ENCODE measurements at regions not wholly inside any gene's neighbourhood (a gene's known extent, or its start where the extent isn't known, plus 50 kb on each side); places are given as distances from the start of the nearest gene placed in this dataset.
"Not testable (repeated sequence)": the region's sequence is repeated elsewhere in the genome, so short reads cannot be mapped to it uniquely, and the experiment has no call there.

GRCh38 chr15:81921163-81921562, 124.7 kb downstream of the MEX3B start:
- Histone ChIP-seq H3K36me3 (ENCODE audit: control insufficient read depth in 2 of 2, extremely low read depth in 1 of 2, insufficient read depth in 2 of 2, low read length in 2 of 2) (no peaks in the 10 kb centered on the region), H3K27me3 (ENCODE audit: control insufficient read depth in 2 of 2, insufficient read depth in 2 of 2, low read length in 2 of 2) (no peaks in the 10 kb centered on the region), H3K9me1 (replicated peaks; ENCODE audit: control insufficient read depth, extremely low read depth, insufficient read depth, low read length) (no peaks in the 10 kb centered on the region), H2AFZ (ENCODE audit: low read depth, low read length) (no peak overlapping the region), H3K27ac (ENCODE audit: insufficient read depth, low read depth, low read length) (no peak overlapping the region), H3K4me3 (replicated peaks in 1 of 3; ENCODE audit: insufficient read depth in 1 of 3, low read depth in 1 of 3, low read length in 3 of 3) (no peak overlapping the region), H3K4me1 (ENCODE audit: control insufficient read depth, extremely low read depth, insufficient read depth, low read length) (no peaks in the 10 kb centered on the region), H3K4me2 (ENCODE audit: insufficient read depth, low read length) (no peak overlapping the region), H3K9me3 (replicated peaks; ENCODE audit: control insufficient read depth, insufficient read depth, low read length) (no peaks in the 10 kb centered on the region), H3K79me2 (ENCODE audit: control insufficient read depth, insufficient read depth, low read length) (no peaks in the 10 kb centered on the region), H4K20me1 (replicated peaks; ENCODE audit: control insufficient read depth, extremely low read depth, insufficient read depth, low read length) (no peaks in the 10 kb centered on the region), H3K9ac (replicated peaks; ENCODE audit: extremely low read depth, insufficient read depth, low read length) (no peak overlapping the region)
- POLR2A ChIA-PET: no interaction called here
- no TSS peak for BruUV-seq (replicated peaks)
- intact Hi-C loops (cut with micrococcal nuclease) (no loop called here), dilution Hi-C loops (cut with MboI; ENCODE audit: extremely low pct_ligation_motif_present, low sequenced_read_pairs) (no loop called here)
- DNase-seq (ENCODE audit: low read depth, low spot score): no peak
- no peak for FAIRE-seq
- CTCF ChIA-PET: no interaction called here
- TF ChIP-seq POLR2A (IDR thresholded peaks at IDR 0.05; ENCODE audit: low read depth, low read length) (no peak), MYC (IDR thresholded peaks at IDR 0.05; ENCODE audit: low read depth, low read length) (no peak), POLR2AphosphoS5 (IDR thresholded peaks at IDR 0.05; ENCODE audit: insufficient read depth, low read depth, low read length) (no peak), GATA2 (IDR thresholded peaks at IDR 0.05; ENCODE audit: insufficient read depth, insufficient read length, low read depth, low read length) (no peak), EZH2 (IDR thresholded peaks at IDR 0.05; ENCODE audit: borderline replicate concordance, low read depth, low read length, severe bottlenecking) (no peak), FOS (IDR thresholded peaks at IDR 0.05; ENCODE audit: borderline replicate concordance, insufficient read depth, low read length) (no peak), CTCF (IDR thresholded peaks at IDR 0.05; ENCODE audit: extremely low read depth in 1 of 2, insufficient read depth in 1 of 2, low read depth in 1 of 2, low read length in 2 of 2) (no peak), JUN (IDR thresholded peaks at IDR 0.05; ENCODE audit: borderline replicate concordance, insufficient read depth, insufficient read length, low read depth) (no peak), MAX (IDR thresholded peaks at IDR 0.05; ENCODE audit: insufficient read depth, insufficient read length) (no peak)

DNA sequence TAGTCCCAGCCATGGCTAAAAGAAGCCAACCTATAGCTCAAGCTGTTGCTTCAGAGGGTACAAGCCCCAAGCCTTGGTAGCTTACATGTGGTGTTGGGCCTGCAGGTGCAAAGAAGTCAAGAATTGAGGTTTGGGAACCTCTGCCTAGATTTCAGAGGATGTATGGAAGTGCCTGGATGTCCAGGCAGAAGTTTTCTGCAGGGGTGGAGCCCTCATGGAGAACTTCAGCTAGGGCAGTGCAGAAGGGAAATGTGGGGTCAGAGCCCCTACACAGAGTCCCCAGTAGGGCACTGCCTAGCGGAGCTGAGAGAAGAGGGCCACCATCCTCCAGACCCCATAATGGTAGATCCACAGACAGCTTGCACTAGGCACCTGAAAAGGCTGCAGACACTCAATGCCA, 127.1 kb downstream of the MEX3B start:
- BruUV-seq (replicated peaks); H3K36me3 ChIP-seq (ENCODE audit: control insufficient read depth in 2 of 2, extremely low read depth in 1 of 2, insufficient read depth in 2 of 2, low read length in 2 of 2); CTCF ChIA-PET; FAIRE-seq; H3K4me3 ChIP-seq (replicated peaks in 1 of 3; ENCODE audit: insufficient read depth in 1 of 3, low read depth in 1 of 3, low read length in 3 of 3); H3K27me3 ChIP-seq (ENCODE audit: control insufficient read depth in 2 of 2, insufficient read depth in 2 of 2, low read length in 2 of 2); H3K9me3 ChIP-seq (replicated peaks; ENCODE audit: control insufficient read depth, insufficient read depth, low read length); POLR2A ChIA-PET; H3K4me2 ChIP-seq (ENCODE audit: insufficient read depth, low read length); H2AFZ ChIP-seq (ENCODE audit: low read depth, low read length); H3K27ac ChIP-seq (ENCODE audit: insufficient read depth, low read depth, low read length); H3K9ac ChIP-seq (replicated peaks; ENCODE audit: extremely low read depth, insufficient read depth, low read length); intact Hi-C loops (cut with micrococcal nuclease); dilution Hi-C loops (cut with MboI; ENCODE audit: extremely low pct_ligation_motif_present, low sequenced_read_pairs); H3K4me1 ChIP-seq (ENCODE audit: control insufficient read depth, extremely low read depth, insufficient read depth, low read length); DNase-seq (ENCODE audit: low read depth, low spot score); H3K9me1 ChIP-seq (replicated peaks; ENCODE audit: control insufficient read depth, extremely low read depth, insufficient read depth, low read length); H3K79me2 ChIP-seq (ENCODE audit: control insufficient read depth, insufficient read depth, low read length); H4K20me1 ChIP-seq (replicated peaks; ENCODE audit: control insufficient read depth, extremely low read depth, insufficient read depth, low read length): not testable (repeated sequence)
